ENCODE measurements at regions not wholly inside any gene's neighbourhood (a gene's known extent, or its start where the extent isn't known, plus 50 kb on each side); places are given as distances from the start of the nearest gene placed in this dataset.
A peak's percentile ranks its signal among the peaks of the same experiment; 100 is the strongest.

- no peak for TF ChIP-seq REST (IDR thresholded peaks at IDR 0.05; ENCODE audit: low read depth, low read length)
These were observed 91.6 kb downstream of the MICALL2 start (continued) for GRCh38 chr7:1367501-1368183.

- Histone ChIP-seq H3K27ac (ENCODE audit: low read depth in 2 of 2, low read length in 1 of 2) (no peak overlapping the region), H3K9me3 (no peaks in the 10 kb centered on the region), H2AFZ (ENCODE audit: low read depth) (no peak overlapping the region), H3K27me3 (ENCODE audit: insufficient read depth) (peaks cover 98% of the 10 kb centered on the region), H3K36me3 (replicated peaks in 1 of 2; ENCODE audit: control insufficient read depth in 1 of 2, insufficient read depth in 2 of 2, low read length in 1 of 2) (no peaks in the 10 kb centered on the region), H3K4me2 (no peak overlapping the region), H4K20me1 (ENCODE audit: insufficient read depth) (peaks cover 10% of the 10 kb centered on the region; the same call in 1 of the 2 replicates), H3K9me2 (no peaks in the 10 kb centered on the region), H3F3A (replicated peaks; ENCODE audit: insufficient read depth) (peaks cover 8% of the 10 kb centered on the region), H3K79me2 (ENCODE audit: insufficient read depth) (no peaks in the 10 kb centered on the region), H3K4me3 (ENCODE audit: low read depth in 2 of 2, low read length in 1 of 2) (no peak overlapping the region), H3K4me1 (ENCODE audit: control insufficient read depth in 1 of 2, insufficient read depth in 2 of 2, low read depth in 1 of 2, low read length in 1 of 2) (no peaks in the 10 kb centered on the region), H3K9ac (no peak overlapping the region)
- POLR2A ChIA-PET: no interaction called here
- CTCF ChIA-PET: interaction anchor here (0.9 to 2.2 kb wide), 12 partner anchors 7 to 148 kb away, joined by 3 to 8 read pairs (median 4); no protein-coding TSS in a partner anchor
- TF ChIP-seq MEF2A (IDR thresholded peaks at IDR 0.05; ENCODE audit: borderline replicate concordance, low read depth) (no peak), NRF1 (IDR thresholded peaks at IDR 0.05; ENCODE audit: low read depth, low read length) (no peak), FOXJ3 (CRISPR knock-in tag; IDR thresholded peaks at IDR 0.05) (no peak), RFX5 (IDR thresholded peaks at IDR 0.05; ENCODE audit: low read length) (no peak), IRF3 (IDR thresholded peaks at IDR 0.05; ENCODE audit: low read depth, low read length) (no peak), TCF12 (IDR thresholded peaks at IDR 0.05) (no peak), SMC3 (IDR thresholded peaks at IDR 0.05; ENCODE audit: low read depth, low read length) (no peak), NFIC (IDR thresholded peaks at IDR 0.05; ENCODE audit: borderline replicate concordance) (no peak), ELF1 (IDR thresholded peaks at IDR 0.05) (no peak), GATA2 (CRISPR knock-in tag; IDR thresholded peaks at IDR 0.05) (no peak)
- peak; percentile 48 for DNase-seq
- 20% methylated on average over 10 of the region's 11 CpGs for WGBS (ENCODE audit: low lambda C conversion rate)
These were observed 91.0 kb downstream of the MICALL2 start for GRCh38 chr7:1368184-1368681.
